ENCODE measurements at regions not wholly inside any gene's neighbourhood (a gene's known extent, or its start where the extent isn't known, plus 50 kb on each side); places are given as distances from the start of the nearest gene placed in this dataset.
"Not testable (repeated sequence)": the region's sequence is repeated elsewhere in the genome, so short reads cannot be mapped to it uniquely, and the experiment has no call there.

GRCh38 chr1:185539277-185539943 lies 194.8 kb upstream of the HMCN1 start:
- H3K9me3 Mint-ChIP-seq (ENCODE audit: unreplicated experiment): peaks cover 7% of the 10 kb centered on the region
- H3K27me3 Mint-ChIP-seq (ENCODE audit: unreplicated experiment): no peaks in the 10 kb centered on the region
- no peaks in the 10 kb centered on the region for H3K36me3 Mint-ChIP-seq (ENCODE audit: unreplicated experiment)
- peaks cover 15% of the 10 kb centered on the region for H3K4me1 Mint-ChIP-seq (ENCODE audit: unreplicated experiment)
- H3K27ac Mint-ChIP-seq (ENCODE audit: unreplicated experiment): no peak overlapping the region
- no peak for DNase-seq (ENCODE audit: extremely low spot score, unreplicated experiment)
- H3K4me3 Mint-ChIP-seq (ENCODE audit: unreplicated experiment): no peak overlapping the region
- no peak for TF ChIP-seq CTCF (IDR thresholded peaks at IDR 0.05)

GRCh38 chr1:185538309-185538898 lies 195.8 kb upstream of the HMCN1 start:
- not testable (repeated sequence) for DNase-seq (ENCODE audit: extremely low spot score, unreplicated experiment); H3K27me3 Mint-ChIP-seq (ENCODE audit: unreplicated experiment); H3K27ac Mint-ChIP-seq (ENCODE audit: unreplicated experiment); H3K4me3 Mint-ChIP-seq (ENCODE audit: unreplicated experiment); H3K36me3 Mint-ChIP-seq (ENCODE audit: unreplicated experiment); H3K9me3 Mint-ChIP-seq (ENCODE audit: unreplicated experiment)
- H3K4me1 Mint-ChIP-seq (ENCODE audit: unreplicated experiment): peaks cover 15% of the 10 kb centered on the region

- no peak overlapping the region for H3K4me3 Mint-ChIP-seq (ENCODE audit: unreplicated experiment)
- H3K36me3 Mint-ChIP-seq (ENCODE audit: unreplicated experiment): no peaks in the 10 kb centered on the region
- no peak for DNase-seq (ENCODE audit: extremely low spot score, unreplicated experiment)
- H3K27ac Mint-ChIP-seq (ENCODE audit: unreplicated experiment): no peak overlapping the region
- TF ChIP-seq CTCF (IDR thresholded peaks at IDR 0.05): no peak
- H3K4me1 Mint-ChIP-seq (ENCODE audit: unreplicated experiment): peaks cover 13% of the 10 kb centered on the region
- peaks cover 7% of the 10 kb centered on the region for H3K9me3 Mint-ChIP-seq (ENCODE audit: unreplicated experiment)
- H3K27me3 Mint-ChIP-seq (ENCODE audit: unreplicated experiment): no peaks in the 10 kb centered on the region
Observed at GRCh38 chr1:185537596-185537995, 196.6 kb upstream of the HMCN1 start.

- no peak overlapping the region for H3K4me3 Mint-ChIP-seq (ENCODE audit: unreplicated experiment)
- H3K9me3 Mint-ChIP-seq (ENCODE audit: unreplicated experiment): peaks cover 10% of the 10 kb centered on the region
- H3K27me3 Mint-ChIP-seq (ENCODE audit: unreplicated experiment): no peaks in the 10 kb centered on the region
- no peak for TF ChIP-seq CTCF (IDR thresholded peaks at IDR 0.05)
- H3K36me3 Mint-ChIP-seq (ENCODE audit: unreplicated experiment): no peaks in the 10 kb centered on the region
- H3K4me1 Mint-ChIP-seq (ENCODE audit: unreplicated experiment): peaks cover 4% of the 10 kb centered on the region
- no peak for DNase-seq (ENCODE audit: extremely low spot score, unreplicated experiment)
- no peak overlapping the region for H3K27ac Mint-ChIP-seq (ENCODE audit: unreplicated experiment)
Observed at GRCh38 chr1:185536165-185536920, 197.8 kb upstream of the HMCN1 start.

GRCh38 chr1:185535621-185536020 lies 198.6 kb upstream of the HMCN1 start:
- Mint-ChIP-seq H3K4me3 (ENCODE audit: unreplicated experiment) (no peak overlapping the region), H3K9me3 (ENCODE audit: unreplicated experiment) (peaks cover 10% of the 10 kb centered on the region), H3K36me3 (ENCODE audit: unreplicated experiment) (no peaks in the 10 kb centered on the region), H3K27me3 (ENCODE audit: unreplicated experiment) (no peaks in the 10 kb centered on the region), H3K27ac (ENCODE audit: unreplicated experiment) (no peak overlapping the region), H3K4me1 (ENCODE audit: unreplicated experiment) (peaks cover 4% of the 10 kb centered on the region)
- TF ChIP-seq CTCF (IDR thresholded peaks at IDR 0.05): no peak
- no peak for DNase-seq (ENCODE audit: extremely low spot score, unreplicated experiment)

Measured in osteocyte (in vitro differentiated cells).